NCI-H510A (cell line): ENCODE measurements at regions not wholly inside any gene's neighbourhood (a gene's known extent, or its start where the extent isn't known, plus 50 kb on each side); places are given as distances from the start of the nearest gene placed in this dataset.

Experiments used
- DNase-seq: peaks from one replicate; lab custom pipeline; 2025; lab: John Stamatoyannopoulos, UW

DNA sequence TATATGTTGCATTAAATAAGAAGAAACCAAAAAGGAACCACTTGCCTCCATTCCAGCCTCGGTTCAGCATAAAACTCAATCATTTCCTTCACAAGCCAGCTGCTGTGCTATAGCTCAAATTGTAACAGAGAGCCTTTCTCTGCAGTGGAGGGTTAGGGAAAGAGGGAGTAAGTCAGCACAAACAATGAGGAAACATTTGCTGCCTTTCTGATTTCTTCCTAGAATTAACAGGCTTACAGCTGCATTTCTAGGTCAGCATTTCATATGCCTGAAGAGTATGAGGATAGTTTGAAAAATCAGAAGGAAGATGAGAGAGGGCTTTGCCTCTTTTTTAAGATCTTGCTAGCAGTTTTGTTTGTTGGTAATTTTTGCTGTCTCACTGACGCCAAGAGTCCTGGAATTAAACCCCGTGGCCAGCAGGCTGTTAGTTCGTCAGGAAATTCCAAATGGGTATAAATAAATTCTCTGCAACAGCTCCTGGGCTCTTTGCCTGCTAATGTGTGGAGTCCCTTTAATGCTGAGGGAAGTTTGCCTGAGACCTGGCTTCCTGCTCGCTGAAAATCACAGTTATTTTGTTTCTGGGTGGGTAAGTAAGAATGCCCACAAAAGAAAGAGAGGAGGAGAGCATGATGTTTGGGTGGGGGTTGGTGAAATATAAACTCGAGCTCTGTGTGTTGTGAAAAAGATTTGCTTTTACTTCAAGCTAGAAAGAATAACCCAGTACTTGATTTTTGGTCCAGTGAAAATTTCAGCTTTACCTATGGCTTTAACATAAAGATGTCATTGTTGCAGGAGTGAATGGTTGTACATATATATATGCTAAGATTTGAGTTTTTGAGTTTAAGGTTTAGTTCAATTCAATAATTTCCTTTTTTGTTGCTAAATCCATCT lies 148.1 kb upstream of the DMRT1 start:
- no peak for DNase-seq

DNA sequence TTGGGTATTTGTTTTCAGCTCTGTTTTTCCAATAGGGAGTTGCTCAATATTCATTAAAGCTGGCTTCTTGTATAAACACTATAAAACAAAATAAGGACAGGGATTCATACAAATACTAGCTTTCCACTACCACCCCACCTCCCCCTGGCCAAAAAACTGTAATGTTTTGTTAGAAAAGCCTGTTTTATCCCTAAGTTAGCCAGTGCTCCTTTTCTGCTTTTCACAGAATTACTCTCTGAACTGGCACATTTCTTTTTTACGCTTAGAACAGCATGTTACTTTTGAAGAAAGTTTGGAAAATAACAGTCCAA lies 147.4 kb upstream of the DMRT1 start:
- no peak for DNase-seq

DNA sequence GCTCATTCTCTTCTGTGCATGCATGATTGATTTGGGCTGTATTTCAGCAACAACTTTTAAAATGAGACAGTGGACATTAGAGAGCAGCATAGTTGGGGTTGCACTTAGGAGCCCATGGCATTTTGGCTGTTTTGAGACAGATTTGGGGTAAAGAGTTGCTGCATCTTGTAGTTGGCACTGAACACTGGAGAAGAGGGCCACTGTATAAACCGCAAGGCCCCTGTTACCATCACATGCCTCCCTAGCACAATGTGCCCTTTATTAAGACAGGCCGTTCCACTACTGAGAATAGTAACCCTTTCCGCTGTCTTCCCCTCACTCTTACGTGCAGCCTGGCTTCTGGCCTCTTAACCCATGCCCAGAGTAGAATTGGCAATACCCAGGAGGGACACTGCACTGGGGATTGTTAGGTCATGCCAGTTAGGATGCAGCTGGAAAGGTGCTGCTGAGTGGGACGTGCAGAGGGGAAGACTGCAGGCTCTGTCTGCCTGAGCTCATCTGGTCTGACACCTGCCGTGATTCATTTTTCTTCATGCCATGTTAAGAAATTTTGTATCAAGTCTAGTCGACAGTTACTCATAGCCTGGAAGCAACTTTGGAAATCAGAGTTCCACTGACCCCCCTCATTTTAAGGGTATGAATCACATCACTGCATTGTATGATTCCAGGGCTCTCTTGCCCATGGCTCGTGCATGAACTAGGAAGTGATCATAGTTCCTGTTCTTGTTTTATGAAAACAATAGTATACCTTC lies 146.9 kb upstream of the DMRT1 start:
- no peak for DNase-seq

DNA sequence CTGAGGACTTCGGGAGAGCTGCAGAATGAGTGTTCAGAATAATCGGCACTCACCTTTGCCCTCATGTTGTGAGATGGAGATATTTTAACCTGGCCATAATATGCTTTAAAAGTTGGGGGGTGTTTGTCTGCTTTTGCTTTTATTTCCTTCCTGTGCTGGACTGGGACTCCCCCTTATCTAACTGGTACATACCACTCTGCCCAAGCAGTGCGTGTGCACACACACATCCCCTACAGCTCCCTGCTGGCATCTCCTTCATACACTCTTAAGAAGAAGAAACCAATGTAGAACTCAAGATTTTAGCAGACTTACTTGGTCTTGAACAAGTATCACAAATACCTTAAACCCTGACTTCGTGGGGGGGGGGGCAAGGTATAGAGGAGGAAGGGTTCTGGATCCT lies 146.2 kb upstream of the DMRT1 start:
- DNase-seq: no peak

DNA sequence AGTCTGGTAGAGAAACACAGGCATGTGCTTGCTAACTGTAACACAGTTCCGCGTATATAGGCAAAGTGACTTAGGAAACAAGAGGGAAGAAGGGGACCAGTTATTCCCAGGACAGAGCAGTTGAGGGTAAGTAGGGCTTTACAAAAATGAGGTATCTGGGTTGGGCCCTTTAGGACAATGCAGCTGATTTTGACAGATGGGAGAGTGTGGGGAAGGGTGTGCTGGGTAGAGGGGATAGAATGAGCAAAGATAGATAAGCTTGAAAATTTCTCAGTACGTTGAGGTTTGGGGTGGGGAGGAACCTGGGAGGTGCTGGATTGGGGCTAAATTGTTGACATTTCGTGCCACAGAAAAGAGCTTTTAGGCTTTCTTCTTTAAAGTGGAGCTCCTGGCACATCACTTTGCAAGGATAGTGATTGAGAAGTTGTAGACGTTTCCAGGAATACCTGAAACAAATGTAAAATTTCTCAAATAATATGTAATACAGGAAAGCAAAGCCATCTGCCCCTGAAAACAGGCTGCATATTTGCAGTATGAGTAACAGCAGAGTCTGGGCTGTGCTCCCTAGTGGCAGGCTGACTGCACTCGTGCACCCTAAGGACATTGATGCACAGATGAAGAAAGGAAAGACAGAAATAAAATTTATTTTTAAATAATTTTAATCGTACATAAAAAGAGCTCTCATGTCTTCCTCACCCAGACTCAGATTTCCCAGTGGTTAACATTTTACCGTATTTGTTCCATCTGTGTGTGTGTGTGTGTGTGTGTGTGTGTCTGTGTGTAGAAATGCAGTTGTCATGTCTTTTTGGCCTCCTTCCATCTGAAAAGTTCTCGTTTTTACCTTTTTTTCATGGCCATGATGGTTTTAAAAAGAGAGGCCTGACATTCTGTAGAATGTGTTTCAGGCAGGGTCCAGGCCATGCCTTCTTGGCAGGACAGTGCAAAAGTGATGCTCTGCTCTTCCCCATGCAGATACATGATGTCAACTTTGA lies 144.9 kb upstream of the DMRT1 start:
- no peak for DNase-seq

DNA sequence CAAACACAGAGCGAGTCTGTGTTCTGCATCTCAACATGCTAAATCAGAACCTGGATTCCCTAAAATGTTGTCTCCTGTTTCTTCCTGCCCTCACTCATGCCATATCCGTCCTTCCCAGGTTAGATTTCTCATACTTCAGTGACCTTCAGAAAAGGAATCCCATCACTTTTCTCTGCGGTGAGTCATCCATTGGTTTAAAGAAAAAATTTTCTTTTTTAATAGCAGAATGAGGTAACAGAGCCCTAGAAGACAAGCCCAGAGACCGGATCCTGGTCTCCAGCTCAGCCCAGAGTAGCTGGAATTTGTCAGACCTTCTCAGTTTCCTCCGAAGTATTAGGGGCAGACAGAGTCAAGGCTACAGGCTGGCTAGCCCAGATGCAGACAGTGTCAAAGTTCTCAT lies 143.2 kb upstream of the DMRT1 start:
- DNase-seq: no peak

DNA sequence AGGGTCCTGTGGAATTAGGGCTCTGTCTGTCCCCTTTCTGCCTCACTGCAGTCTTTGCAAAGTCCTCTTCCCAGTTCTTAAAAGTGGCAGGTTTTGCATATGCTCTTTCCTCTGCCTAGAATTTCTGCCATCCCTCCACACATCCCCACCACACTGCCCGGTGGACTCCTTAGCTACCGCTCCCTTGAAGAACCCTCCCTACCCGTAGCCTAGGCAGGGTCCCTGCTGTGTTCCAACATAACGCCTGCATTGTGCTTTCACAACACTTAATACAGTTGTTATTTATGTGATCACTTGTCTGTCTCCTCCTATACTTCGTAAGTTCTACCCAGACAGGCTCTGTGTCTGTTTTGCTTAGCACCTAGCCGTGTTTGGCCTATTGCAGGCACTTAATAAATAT lies 142.5 kb upstream of the DMRT1 start:
- no peak for DNase-seq

DNA sequence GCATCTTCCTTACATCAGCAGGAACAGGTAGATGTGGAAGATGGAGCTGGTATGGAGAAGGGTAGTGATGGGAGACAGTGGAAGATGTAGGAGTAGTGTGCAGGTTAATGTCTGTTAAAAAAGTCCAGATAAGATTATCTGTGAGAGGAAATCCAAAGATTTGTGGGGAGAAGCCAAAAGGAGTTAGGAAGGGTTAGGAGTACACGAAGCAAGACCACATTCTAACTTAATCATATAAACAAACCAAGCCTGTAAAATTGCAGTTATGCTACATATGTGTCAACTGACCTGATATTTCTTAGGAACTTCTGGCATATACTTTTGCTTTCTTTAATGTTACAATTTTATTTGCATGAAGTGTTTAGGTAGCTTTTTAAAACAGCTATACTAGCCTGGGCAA lies 142.1 kb upstream of the DMRT1 start:
- DNase-seq: no peak

DNA sequence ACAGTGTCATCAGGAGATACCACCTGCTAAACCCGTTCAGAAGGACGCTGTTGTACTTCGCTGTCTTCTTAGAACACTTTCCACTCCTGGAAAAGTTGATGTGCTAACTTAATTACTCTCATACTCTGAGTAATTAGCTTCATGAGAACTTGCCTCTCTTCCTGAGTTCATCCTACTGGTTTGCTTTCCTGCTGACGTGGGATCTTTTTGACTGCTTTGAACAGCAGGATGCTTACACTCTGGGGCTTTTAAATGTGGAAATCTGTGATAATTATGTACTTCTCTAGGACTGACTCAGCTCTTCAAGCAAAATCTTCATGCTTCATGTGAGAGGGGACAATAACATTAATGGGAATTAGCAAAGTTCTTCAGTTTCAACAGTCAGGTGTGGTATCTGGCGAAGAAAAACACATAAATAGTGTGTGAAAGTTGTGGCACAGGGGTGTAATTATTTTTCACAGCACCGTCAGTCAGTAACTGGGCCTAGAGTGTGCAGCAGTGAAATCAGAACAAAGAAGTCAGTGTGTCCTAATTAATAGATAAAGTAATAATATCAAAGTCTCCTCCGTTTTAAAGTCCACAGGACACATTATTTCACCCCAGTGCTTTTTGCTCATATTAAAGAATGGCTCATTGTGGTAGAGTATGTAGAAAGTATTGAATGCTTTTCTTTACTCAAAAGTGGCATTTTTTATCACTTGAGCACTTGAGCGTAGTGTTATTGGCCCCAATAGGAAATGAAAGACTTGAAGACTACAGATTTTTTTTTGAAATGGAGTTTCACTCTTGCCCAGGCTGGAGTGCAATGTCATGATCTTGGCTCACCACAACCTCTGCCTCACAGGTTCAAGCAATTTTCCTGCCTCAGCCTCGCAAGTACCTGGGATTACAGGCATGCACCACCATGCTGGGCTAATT lies 140.9 kb upstream of the DMRT1 start:
- no peak for DNase-seq

DNA sequence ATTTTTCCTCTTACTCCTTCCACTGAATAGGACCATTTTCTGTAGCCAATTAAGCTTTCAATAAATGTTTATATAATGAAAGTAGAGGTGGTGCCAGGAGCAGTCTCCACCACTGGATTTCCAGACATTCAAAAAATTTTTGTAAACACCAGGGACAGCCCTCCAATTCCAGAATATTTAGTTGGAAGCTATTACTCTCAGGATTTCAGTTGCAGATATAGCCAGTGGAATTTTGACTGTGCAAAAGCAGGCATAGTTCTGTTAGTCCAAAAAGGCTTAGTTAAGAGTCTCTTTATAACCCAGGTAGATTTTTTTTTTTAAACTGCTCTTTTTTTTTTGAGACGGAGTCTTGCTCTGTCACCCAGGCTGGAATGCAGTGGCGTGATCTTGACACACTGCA lies 138.1 kb upstream of the DMRT1 start:
- DNase-seq: no peak

DNA sequence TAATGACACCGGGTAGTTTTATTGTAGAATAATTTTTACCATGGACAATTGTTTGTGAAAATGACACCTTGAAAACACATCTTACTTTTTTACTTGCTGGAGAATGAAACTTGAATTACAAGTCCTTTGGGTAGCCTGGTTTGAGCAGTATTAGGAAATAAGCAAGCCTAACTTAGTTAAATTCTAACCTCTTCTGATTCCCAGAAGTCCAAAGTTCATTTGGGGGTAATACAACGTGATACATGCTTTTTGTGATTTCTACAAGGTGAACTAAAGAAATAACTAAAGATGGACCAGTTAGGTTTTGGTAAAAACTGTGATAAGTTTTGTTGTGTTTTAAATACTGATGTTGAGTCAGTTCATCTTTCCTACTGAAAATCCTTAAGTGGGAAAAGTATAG lies 135.4 kb upstream of the DMRT1 start:
- no peak for DNase-seq

DNA sequence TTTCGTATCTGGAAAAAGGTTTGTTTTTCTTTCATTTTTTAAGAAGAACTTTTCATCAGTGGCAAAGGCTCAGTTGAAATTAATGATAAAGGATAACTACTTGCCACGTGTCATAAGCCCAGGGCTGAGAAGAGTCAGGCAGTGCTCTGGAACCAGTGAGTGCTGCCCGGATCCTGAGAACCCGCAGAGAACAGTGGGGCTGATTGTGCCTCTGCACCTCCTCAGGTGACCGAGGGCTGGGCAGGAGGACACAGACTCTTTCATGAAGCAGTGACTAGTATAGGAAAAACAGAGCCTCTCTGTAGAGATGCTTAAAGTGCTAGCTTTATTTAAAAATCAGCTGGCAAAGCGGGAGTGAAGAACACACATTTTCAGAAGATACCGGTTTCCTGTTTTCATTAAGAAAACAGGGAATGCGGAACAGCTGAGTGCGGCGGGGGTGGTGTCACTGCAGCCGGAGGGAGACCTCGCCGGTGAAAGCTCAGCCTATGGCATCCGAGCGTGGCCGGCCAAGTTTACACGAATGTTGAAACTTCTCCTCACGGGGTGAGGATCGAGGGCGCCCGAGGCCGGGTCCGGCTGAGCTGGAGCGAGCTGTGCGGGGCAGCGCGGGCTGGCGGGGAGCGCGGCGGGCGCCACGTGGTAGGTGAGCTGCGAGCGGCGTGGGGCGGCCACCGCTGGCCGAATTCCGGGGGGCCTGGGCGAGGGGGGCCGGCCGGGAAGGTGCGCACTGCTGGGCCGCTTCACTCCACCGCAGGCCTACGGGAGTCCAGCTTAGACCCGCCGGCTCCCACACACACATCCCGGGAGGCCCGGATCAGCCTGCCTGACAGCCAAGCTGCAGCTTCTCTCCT lies 134.7 kb upstream of the DMRT1 start:
- no peak for DNase-seq

DNA sequence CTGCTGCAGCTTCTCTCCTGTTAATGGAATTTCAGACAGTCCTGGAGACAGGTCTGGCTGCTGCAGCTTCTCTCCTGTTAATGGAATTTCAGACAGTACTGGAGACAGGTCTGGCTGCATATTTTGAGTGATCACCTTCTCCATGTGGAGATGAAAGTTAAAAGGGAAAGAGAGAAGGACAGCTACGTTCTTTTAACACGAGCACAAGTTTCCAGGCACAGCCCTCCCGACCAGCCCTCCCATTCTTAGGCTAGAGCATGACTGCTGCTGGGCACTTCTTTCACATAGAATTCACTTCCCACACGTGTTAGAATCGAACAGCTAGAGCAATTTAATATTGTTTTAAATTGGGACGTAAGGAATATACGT lies 133.3 kb upstream of the DMRT1 start:
- no peak for DNase-seq

DNA sequence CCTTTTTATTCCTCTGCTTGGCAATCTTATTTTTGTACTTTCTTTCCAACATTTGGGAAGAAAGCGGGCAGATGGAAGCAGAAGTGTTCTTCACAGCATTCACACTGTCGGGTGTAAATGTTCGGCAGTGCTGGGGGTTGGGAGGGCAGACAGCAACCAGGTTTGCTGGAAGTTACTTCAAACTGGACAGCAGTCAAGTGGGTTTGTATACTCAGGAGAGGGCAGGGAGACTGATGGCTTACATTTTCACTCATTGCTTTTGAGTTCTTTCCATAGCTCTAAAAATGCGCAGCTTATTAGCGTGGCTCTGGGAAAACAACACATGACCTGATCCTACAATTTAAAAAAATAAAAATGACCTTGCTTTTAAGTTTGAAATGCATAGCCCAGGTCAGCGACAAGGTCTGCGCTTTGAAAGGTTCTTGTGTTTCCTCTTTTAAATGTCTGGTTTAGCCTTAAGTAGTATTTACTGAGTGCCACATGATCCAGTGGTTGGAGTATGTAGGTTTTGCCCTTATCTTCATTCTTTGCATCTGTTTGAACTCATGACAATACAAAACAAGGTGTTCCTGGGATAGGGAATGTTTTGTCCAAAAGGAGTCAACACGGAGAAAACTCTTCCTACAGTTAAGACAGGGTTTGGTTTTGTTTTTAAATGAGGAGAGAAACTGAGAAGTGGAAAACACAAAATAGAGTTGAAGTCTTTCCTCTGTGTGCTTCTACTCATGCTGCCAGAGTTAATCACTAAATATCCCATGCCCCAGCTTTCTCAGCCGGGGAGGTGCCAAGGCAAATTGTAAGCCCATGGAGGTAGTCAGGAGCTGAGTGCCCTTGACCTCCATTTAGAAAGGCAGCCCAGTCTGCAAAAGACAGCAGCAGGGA lies 132.7 kb upstream of the DMRT1 start:
- no peak for DNase-seq

DNA sequence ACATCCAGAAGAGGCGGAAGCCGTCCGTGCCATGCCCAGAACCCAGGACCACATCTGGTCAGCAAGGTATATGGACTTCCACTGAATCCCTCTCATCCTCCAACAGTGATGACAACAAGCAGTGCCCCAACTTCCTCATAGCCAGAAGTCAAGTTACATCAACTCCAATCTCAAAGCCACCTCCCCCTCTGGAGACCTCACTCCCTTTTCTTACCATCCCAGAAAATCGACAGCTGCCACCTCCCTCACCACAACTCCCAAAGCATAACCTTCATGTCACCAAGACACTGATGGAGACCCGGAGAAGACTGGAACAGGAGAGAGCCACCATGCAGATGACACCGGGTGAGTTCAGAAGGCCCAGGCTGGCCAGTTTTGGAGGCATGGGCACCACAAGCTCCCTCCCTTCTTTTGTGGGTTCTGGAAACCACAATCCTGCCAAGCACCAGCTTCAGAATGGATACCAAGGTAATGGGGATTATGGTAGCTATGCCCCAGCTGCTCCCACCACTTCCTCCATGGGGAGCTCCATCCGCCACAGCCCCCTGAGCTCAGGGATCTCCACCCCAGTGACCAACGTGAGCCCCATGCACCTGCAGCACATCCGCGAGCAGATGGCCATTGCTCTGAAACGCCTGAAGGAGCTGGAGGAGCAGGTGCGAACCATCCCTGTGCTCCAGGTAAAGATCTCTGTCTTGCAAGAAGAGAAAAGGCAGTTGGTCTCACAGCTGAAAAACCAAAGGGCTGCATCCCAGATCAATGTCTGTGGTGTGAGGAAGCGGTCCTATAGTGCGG lies 130.3 kb upstream of the DMRT1 start:
- DNase-seq: no peak

DNA sequence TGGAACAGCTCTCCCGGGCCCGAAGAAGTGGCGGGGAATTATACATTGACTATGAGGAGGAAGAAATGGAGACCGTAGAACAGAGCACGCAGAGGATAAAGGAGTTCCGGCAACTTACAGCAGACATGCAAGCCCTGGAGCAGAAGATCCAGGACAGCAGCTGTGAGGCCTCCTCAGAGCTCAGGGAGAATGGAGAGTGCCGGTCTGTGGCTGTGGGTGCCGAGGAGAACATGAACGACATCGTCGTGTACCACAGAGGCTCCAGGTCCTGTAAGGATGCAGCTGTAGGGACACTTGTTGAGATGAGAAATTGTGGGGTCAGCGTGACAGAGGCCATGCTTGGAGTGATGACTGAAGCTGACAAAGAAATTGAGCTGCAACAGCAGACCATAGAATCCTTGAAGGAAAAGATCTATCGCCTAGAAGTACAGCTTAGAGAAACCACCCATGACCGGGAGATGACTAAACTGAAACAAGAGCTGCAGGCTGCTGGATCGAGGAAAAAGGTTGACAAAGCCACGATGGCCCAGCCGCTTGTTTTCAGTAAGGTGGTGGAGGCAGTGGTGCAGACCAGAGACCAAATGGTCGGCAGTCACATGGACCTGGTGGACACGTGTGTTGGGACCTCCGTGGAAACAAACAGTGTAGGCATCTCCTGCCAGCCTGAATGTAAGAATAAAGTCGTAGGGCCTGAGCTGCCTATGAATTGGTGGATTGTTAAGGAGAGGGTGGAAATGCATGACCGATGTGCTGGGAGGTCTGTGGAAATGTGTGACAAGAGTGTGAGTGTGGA lies 129.5 kb upstream of the DMRT1 start:
- DNase-seq: no peak

DNA sequence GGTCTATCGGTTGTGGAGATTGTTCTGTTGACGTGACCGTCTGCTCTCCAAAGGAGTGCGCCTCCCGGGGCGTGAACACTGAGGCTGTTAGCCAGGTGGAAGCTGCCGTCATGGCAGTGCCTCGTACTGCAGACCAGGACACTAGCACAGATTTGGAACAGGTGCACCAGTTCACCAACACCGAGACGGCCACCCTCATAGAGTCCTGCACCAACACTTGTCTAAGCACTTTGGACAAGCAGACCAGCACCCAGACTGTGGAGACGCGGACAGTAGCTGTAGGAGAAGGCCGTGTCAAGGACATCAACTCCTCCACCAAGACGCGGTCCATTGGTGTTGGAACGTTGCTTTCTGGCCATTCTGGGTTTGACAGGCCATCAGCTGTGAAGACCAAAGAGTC lies 128.9 kb upstream of the DMRT1 start:
- no peak for DNase-seq

DNA sequence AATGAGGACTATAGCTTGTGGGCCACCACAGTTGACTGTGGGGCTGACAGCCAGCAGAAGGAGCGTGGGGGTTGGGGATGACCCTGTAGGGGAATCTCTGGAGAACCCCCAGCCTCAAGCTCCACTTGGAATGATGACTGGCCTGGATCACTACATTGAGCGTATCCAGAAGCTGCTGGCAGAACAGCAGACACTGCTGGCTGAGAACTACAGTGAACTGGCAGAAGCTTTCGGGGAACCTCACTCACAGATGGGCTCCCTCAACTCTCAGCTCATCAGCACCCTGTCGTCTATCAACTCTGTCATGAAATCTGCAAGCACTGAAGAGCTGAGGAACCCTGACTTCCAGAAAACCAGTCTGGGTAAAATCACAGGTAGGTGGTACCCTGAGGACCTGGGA lies 128.4 kb upstream of the DMRT1 start:
- no peak for DNase-seq
